K562 (cell line): ENCODE measurements at regions not wholly inside any gene's neighbourhood (a gene's known extent, or its start where the extent isn't known, plus 50 kb on each side); places are given as distances from the start of the nearest gene placed in this dataset.

ENCODE experiments used
- CTCF ChIP-seq, 3 experiments: IDR thresholded peaks in 2 of 3; conservative IDR thresholded peaks in 1 of 3; 2 replicates each; pipeline ENCODE4 v1.5.1; 2011 to 2012; ENCODE audit warnings: low read length in 3 of 3, mild to moderate bottlenecking in 3 of 3, control low read depth in 2 of 3, improper control_type of control experiment in 1 of 3, inconsistent platforms in 1 of 3, low read depth in 1 of 3, mixed read lengths in 1 of 3, moderate library complexity in 1 of 3; ENCODE audit not compliant: insufficient read depth in 2 of 3
- EZH2 ChIP-seq: IDR thresholded peaks from 2 replicates; pipeline ENCODE4 v1.6.1; 2012; ENCODE audit warnings: low read depth, mild to moderate bottlenecking, inconsistent platforms, low read length, borderline replicate concordance
- JUNB ChIP-seq: fragments of 450-650 bp; formaldehyde crosslinking; conservative IDR thresholded peaks from 2 replicates; pipeline ENCODE4 v1.4.0; 2020; ENCODE audit warnings: mild to moderate bottlenecking
- KAT7 ChIP-seq: sonication (generic); formaldehyde crosslinking; IDR thresholded peaks from 2 replicates; pipeline ENCODE4 v1.8.0; 2022; ENCODE audit warnings: missing genetic modification reagents, mild to moderate bottlenecking, borderline replicate concordance
- MBD2 ChIP-seq: sonication (generic); IDR thresholded peaks from 2 replicates; pipeline ENCODE4 v1.6.1; 2016; ENCODE audit warnings: low read depth, borderline replicate concordance
- SMAD1 ChIP-seq: fragments of 150-350 bp; IDR thresholded peaks from 2 replicates; pipeline ENCODE4 v1.6.1; 2014; ENCODE audit warnings: low read length, low read depth; ENCODE audit not compliant: partially characterized antibody
- SREBF1 ChIP-seq: fragments of 150-350 bp; IDR thresholded peaks from 2 replicates; pipeline ENCODE4 v1.6.1; 2014; ENCODE audit warnings: antibody characterized with exemption, low read depth, low read length, borderline replicate concordance
- ZNF589 ChIP-seq: fragments of 200-800 bp; sonication (Bioruptor generic); IDR thresholded peaks from 2 replicates; pipeline ENCODE4 v1.6.1; 2016; ENCODE audit warnings: low read depth, missing genetic modification characterization, missing compliant biosample characterization
- ZNF785 ChIP-seq: fragments of 250-450 bp; sonication (Bioruptor Pico); IDR thresholded peaks from 2 replicates; pipeline ENCODE4 v1.4.0; 2020; ENCODE audit warnings: mild to moderate bottlenecking
- ZSCAN29 ChIP-seq: fragments of 450-650 bp; IDR thresholded peaks from 2 replicates; pipeline ENCODE4 v1.6.1; 2017

GRCh38 chr4:123327846-123328429, 68.7 kb upstream of the SPRY1 start:
- no peak for TF ChIP-seq ZNF785 (CRISPR knock-in tag)
- TF ChIP-seq ZNF589 (CRISPR knock-in tag): no peak
- TF ChIP-seq KAT7 (CRISPR knock-in tag): no peak
- TF ChIP-seq MBD2: no peak
- TF ChIP-seq JUNB (CRISPR knock-in tag): no peak
- TF ChIP-seq SREBF1: no peak
- TF ChIP-seq CTCF (IDR thresholded peaks at IDR 0.05 in 2 of 3, conservative IDR thresholded peaks at IDR 0.05 in 1 of 3; ENCODE audit: insufficient read depth in 2 of 3, low read depth in 1 of 3, low read length in 3 of 3): no peak
- no peak for TF ChIP-seq ZSCAN29
- TF ChIP-seq EZH2: no peak
- TF ChIP-seq SMAD1: no peak
